Mesendoderm (in vitro differentiated cells): ENCODE measurements at regions not wholly inside any gene's neighbourhood (a gene's known extent, or its start where the extent isn't known, plus 50 kb on each side); places are given as distances from the start of the nearest gene placed in this dataset.

Experiments
- DNase-seq: peaks from one replicate; pipeline ENCODE4 v3.0.0; 2013
- H2AK5ac ChIP-seq: 2 replicates; pipeline ENCODE4 v1.6.1; 2013; ENCODE audit warnings: low read length, inconsistent platforms
- H2BK120ac ChIP-seq: 2 replicates; pipeline ENCODE4 v1.6.1; 2013; ENCODE audit warnings: low read depth, mild to moderate bottlenecking, low read length, moderate library complexity, mixed read lengths
- H2BK15ac ChIP-seq: replicated peaks from 2 replicates; pipeline ENCODE4 v1.6.1; 2013; ENCODE audit warnings: low read depth, mild to moderate bottlenecking, moderate library complexity
- H2BK5ac ChIP-seq: 2 replicates; pipeline ENCODE4 v1.6.1; 2013; ENCODE audit warnings: low read length, inconsistent platforms
- H3K18ac ChIP-seq: 2 replicates; pipeline ENCODE4 v1.6.1; 2013; ENCODE audit warnings: mild to moderate bottlenecking, low read length, mixed read lengths
- H3K23ac ChIP-seq: one replicate; pipeline ENCODE4 v1.6.1; 2013; ENCODE audit warnings: low read length
- H3K27ac ChIP-seq: 2 replicates; pipeline ENCODE4 v1.5.1; 2013; ENCODE audit warnings: low read depth, mild to moderate bottlenecking, inconsistent platforms, low read length, moderate library complexity
- H3K27me3 ChIP-seq: 2 replicates; pipeline ENCODE4 v1.6.1; 2013; ENCODE audit warnings: low read length, control low read depth, mild to moderate bottlenecking, inconsistent platforms; ENCODE audit not compliant: insufficient read depth, poor library complexity
- H3K36me3 ChIP-seq: 2 replicates; pipeline ENCODE4 v1.6.1; 2013; ENCODE audit warnings: low read length, inconsistent platforms; ENCODE audit not compliant: control insufficient read depth, insufficient read depth
- H3K4ac ChIP-seq: one replicate; pipeline ENCODE4 v1.6.1; 2013; ENCODE audit warnings: low read depth, mild to moderate bottlenecking, low read length, moderate library complexity
- H3K4me1 ChIP-seq: 2 replicates; pipeline ENCODE4 v1.6.1; 2013; ENCODE audit warnings: low read depth, low read length, inconsistent platforms; ENCODE audit not compliant: control insufficient read depth
- H3K4me2 ChIP-seq: 2 replicates; pipeline ENCODE4 v1.6.1; 2013; ENCODE audit warnings: low read length
- H3K4me3 ChIP-seq: 2 replicates; pipeline ENCODE4 v1.5.1; 2013; ENCODE audit warnings: mild to moderate bottlenecking, low read length
- H3K56ac ChIP-seq: one replicate; pipeline ENCODE4 v1.6.1; 2013; ENCODE audit warnings: low read length
- H3K79me1 ChIP-seq: 2 replicates; pipeline ENCODE4 v1.6.1; 2013; ENCODE audit warnings: low read length, inconsistent platforms
- H3K79me2 ChIP-seq: 2 replicates; pipeline ENCODE4 v1.6.1; 2013; ENCODE audit warnings: mild to moderate bottlenecking, low read length; ENCODE audit not compliant: control insufficient read depth, insufficient read depth
- H3K9ac ChIP-seq: 2 replicates; pipeline ENCODE4 v1.6.1; 2013; ENCODE audit warnings: low read length, inconsistent platforms
- H4K5ac ChIP-seq: one replicate; pipeline ENCODE4 v1.6.1; 2013; ENCODE audit warnings: low read length
- H4K8ac ChIP-seq: one replicate; pipeline ENCODE4 v1.6.1; 2013; ENCODE audit warnings: low read depth, mild to moderate bottlenecking, control low read depth, low read length, moderate library complexity
- WGBS: extraction: QIAGEN DNeasy Blood & Tissue Kit; methylation state at CpG from one replicate; pipeline ENCODE4 v1.1.7; 2013; ENCODE audit warnings: low lambda C conversion rate, missing lambda C conversion rate; ENCODE audit not compliant: insufficient coverage; ENCODE audit errors: extremely low coverage; 5-methylcytosine and 5-hydroxymethylcytosine counted together

DNA sequence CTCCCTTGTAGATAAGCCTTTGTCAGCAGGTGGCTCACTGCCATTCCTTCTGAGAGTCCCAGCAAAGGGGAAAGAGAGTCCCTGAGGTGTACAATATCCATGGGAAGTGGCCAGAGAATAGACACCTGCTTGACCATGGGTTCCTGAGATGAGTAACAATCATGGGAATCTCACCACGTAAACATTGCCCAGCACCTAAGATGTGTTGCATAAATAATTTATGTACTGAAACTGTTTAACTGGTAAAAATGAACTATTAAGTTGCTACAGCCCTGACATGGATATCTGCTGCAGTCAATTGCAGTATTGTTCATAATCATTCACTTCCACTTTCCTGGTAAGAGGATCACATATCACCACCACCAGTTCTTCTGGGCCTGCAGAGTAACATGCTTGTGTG, 123.8 kb upstream of the INHBA start:
- Histone ChIP-seq H3K18ac (no peak overlapping the region), H3K9ac (no peak overlapping the region), H2BK120ac (no peak overlapping the region), H3K27me3 (no peaks in the 10 kb centered on the region), H3K79me2 (no peaks in the 10 kb centered on the region), H3K4me1 (peaks cover 2% of the 10 kb centered on the region), H3K27ac (no peak overlapping the region), H3K79me1 (no peaks in the 10 kb centered on the region), H3K4ac (no peak overlapping the region), H3K36me3 (no peaks in the 10 kb centered on the region), H4K8ac (no peak overlapping the region), H2BK5ac (no peak overlapping the region), H3K4me3 (no peak overlapping the region), H2BK15ac (no peak overlapping the region), H2AK5ac (no peak overlapping the region), H3K56ac (no peak overlapping the region), H4K5ac (no peak overlapping the region), H3K23ac (no peak overlapping the region), H3K4me2 (no peak overlapping the region)
- WGBS = no CpG with 5 or more reads among the region's 1 CpG
- DNase-seq = no peak

DNA sequence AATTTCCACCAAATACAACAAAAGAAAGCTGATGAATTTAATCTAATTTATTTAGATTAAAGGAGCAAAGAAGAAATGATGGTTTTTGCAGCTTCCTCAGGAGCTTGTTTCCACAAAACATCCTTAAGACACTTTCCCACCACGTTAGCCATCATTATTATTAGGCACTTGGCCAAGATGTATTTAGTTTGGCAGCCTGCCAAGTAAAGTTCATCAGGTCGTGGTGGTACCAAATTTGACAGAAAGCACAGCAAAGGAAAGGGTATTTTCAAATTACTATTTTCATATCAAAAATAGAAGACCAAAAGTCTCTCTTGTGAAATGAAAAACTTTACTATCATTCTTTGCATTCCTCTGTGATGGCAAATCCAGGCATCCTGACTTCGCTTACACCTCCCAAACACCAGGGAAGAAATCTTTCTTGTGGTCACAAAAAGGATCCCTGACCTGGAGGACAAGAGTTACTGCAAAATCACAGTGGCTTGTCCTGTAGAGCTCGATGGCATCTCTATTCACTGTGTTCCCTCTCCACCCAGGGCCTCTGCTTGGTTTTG, 123.1 kb upstream of the INHBA start:
- Histone ChIP-seq H2BK5ac (no peak overlapping the region), H2BK15ac (no peak overlapping the region), H3K27ac (no peak overlapping the region), H3K18ac (no peak overlapping the region), H3K36me3 (no peaks in the 10 kb centered on the region), H3K4ac (no peak overlapping the region), H2BK120ac (no peak overlapping the region), H3K9ac (no peak overlapping the region), H3K79me2 (no peaks in the 10 kb centered on the region), H3K23ac (no peak overlapping the region), H3K4me3 (no peak overlapping the region), H3K56ac (no peak overlapping the region), H3K4me1 (peaks cover 2% of the 10 kb centered on the region), H3K79me1 (no peaks in the 10 kb centered on the region), H2AK5ac (no peak overlapping the region), H4K5ac (no peak overlapping the region), H3K4me2 (no peak overlapping the region), H3K27me3 (no peaks in the 10 kb centered on the region), H4K8ac (no peak overlapping the region)
- WGBS = no CpG with 5 or more reads among the region's 4 CpGs
- DNase-seq = no peak

DNA sequence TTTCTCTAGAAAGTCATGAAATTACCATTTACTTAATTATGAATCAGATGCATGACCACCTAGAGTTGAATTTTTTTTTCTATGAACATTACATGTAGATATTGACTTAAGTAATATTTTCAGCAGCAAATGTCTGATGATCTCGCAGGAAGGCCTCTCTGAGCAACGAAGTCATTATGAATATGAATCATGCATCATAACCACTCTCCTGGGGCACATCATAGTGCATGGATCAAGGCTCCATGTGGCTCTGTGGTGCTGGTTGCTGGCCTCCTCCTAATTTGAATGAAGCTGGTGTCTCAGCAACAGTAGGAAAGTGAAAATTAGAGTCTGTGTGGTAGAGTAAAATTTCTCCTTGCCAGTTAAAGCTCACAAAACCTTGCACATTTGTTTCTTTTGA, 121.4 kb upstream of the INHBA start:
- Histone ChIP-seq H2BK15ac (no peak overlapping the region), H3K4me1 (no peaks in the 10 kb centered on the region), H3K27ac (no peak overlapping the region), H3K9ac (no peak overlapping the region), H3K79me1 (no peaks in the 10 kb centered on the region), H3K56ac (no peak overlapping the region), H4K5ac (no peak overlapping the region), H2AK5ac (no peak overlapping the region), H3K4me3 (no peak overlapping the region), H3K36me3 (no peaks in the 10 kb centered on the region), H3K4me2 (no peak overlapping the region), H2BK5ac (no peak overlapping the region), H4K8ac (no peak overlapping the region), H3K27me3 (no peaks in the 10 kb centered on the region), H3K23ac (no peak overlapping the region), H2BK120ac (no peak overlapping the region), H3K4ac (no peak overlapping the region), H3K18ac (no peak overlapping the region), H3K79me2 (no peaks in the 10 kb centered on the region)
- WGBS = no CpG with 5 or more reads among the region's 2 CpGs
- DNase-seq = no peak

DNA sequence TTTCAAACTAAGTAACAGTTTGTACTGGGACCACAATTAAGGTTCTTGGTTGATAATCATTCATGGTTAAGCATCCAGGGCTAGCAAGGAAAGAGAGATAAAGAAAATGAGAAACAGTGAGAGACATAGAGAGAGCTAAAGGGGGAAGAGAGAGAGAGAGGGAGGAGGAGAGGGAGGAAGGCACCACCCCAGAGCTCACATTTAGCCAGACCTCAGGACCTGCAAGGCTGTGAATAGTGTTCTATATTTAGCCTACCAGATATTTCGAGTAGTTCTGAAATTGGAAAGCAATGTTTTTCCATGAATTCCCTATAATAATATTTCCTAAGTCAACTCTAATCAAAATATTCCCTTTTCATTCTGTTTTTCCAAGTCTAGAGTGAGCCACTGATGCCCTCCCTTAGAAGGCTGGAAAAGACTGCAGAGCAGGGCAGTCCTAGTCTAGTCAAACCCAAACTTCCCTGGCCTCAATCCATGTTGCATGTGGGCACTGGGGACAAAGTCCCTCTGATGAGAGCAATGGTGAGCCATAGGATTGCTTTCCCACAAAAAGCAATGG, 119.4 kb upstream of the INHBA start:
- Histone ChIP-seq H3K4ac (no peak overlapping the region), H3K23ac (no peak overlapping the region), H3K18ac (no peak overlapping the region)

DNA sequence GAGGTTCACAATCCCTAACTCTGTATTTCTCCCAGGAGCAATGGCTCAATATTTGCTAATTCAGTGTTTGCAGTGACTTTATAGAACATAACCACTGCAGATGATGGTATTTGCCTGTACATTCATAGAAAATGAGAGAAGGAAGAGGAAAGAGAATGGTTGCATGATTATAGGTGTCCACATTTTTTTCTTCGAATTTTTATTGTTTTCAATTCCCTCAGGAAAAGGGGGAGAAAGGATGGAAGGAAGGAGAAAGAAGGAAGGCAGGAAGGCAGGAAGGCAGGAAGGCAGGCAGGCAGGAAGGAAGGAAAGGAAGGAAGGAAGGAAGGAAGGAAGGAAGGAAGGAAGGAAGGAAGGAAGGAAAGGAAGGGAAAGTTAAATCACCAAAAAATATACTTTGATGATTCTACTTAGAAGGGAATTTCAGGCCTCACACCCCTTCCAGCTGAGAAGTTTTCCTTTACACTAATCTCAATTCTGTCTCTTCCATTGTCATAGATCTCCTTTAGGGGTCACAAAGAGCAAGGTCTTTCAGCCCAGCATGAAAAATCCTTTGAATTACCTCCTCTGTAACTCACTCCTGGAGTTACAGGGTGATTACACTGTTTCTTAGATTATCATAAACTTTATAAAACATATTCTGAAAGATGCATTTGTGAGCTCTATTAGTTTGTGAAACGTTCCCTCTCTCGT, 118.8 kb upstream of the INHBA start:
- DNase-seq = no peak
- Histone ChIP-seq H3K4me3 (no peak overlapping the region), H3K27ac (no peak overlapping the region), H4K5ac (no peak overlapping the region), H3K9ac (no peak overlapping the region), H3K23ac (no peak overlapping the region), H3K18ac (no peak overlapping the region), H2AK5ac (no peak overlapping the region), H3K27me3 (no peaks in the 10 kb centered on the region), H4K8ac (no peak overlapping the region), H2BK5ac (no peak overlapping the region), H3K79me1 (no peaks in the 10 kb centered on the region), H2BK120ac (no peak overlapping the region), H3K56ac (no peak overlapping the region), H3K4me2 (no peak overlapping the region), H3K36me3 (no peaks in the 10 kb centered on the region), H3K4ac (no peak overlapping the region), H2BK15ac (no peak overlapping the region), H3K79me2 (no peaks in the 10 kb centered on the region), H3K4me1 (no peaks in the 10 kb centered on the region)
- WGBS = no CpG with 5 or more reads among the region's 3 CpGs

More for the DNA sequence above, 119.4 kb upstream of the INHBA start:
- Histone ChIP-seq H3K36me3 (no peaks in the 10 kb centered on the region), H3K4me3 (no peak overlapping the region), H3K56ac (no peak overlapping the region), H2BK120ac (no peak overlapping the region), H2BK5ac (no peak overlapping the region), H3K9ac (no peak overlapping the region), H2BK15ac (no peak overlapping the region), H3K27me3 (no peaks in the 10 kb centered on the region), H3K4me1 (no peaks in the 10 kb centered on the region), H2AK5ac (no peak overlapping the region), H4K8ac (no peak overlapping the region), H3K4me2 (no peak overlapping the region), H4K5ac (no peak overlapping the region), H3K79me2 (no peaks in the 10 kb centered on the region), H3K27ac (no peak overlapping the region), H3K79me1 (no peaks in the 10 kb centered on the region)
- no peak for DNase-seq
- WGBS = no CpG with 5 or more reads among the region's 1 CpG
